ENCODE measurements at regions not wholly inside any gene's neighbourhood (a gene's known extent, or its start where the extent isn't known, plus 50 kb on each side); places are given as distances from the start of the nearest gene placed in this dataset.
"Not testable (repeated sequence)": the region's sequence is repeated elsewhere in the genome, so short reads cannot be mapped to it uniquely, and the experiment has no call there.

DNA sequence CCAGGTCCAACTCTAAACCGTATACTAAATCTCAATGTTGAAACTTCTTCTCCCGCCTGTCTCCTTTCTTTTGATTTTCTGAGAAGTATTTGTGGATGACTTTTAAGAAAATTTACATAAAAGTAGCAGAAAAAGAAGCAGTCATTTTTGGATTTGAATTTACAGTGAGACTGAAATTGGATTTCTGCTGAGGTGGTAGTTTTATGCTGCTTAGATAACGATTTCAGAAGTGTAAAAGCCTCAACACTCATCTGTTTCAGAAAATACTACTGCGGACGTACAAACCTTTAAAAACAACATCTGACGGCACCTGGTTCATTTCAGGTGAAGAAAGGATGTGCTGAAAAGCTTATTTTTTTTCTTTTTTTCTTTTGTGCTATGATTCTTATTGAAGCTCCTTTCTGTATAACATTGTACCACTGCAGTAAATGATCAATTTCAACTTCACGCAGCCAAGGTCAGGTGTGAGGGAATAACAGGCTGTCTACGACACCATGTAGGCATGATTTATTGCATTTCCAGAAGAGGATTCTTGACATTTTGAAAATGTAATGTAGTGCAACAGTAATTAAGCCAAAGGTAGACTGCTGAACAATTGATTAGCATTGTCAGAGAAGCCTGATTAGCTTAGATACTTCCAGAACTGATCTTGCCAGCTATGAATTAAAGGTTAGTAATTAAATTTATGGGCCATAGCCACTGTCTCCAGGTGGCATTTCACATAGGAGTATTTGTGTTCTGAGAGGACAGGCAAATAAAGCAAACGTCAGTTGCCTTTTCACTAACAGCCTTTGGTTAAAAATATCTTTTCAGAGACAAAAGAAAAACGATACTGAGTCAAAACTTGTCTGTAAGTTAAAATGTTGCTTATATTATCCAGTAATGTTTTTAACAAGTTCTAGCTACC is 134.6 kb upstream of the KBTBD8 start:
- no peak for DNase-seq

DNA sequence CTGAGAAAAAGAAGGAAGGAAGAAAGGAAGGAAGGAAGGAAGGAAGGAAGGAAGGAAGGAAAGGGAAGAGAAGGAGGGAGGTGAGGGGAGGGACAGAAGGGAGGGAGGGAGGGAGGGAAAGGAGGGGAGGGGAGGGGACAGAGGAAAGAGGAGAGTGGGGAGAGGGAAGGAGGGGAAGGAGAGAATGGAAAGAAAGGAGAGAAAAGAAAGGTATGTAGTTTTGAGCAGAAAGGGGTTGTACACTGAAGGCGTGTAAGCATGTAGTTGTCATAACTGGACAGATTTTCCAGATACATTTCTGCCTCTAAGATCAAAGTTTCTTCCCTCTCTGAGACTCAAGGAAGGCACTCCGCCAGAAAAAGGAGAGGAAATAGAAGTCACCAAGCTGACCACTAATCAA is 113.4 kb upstream of the KBTBD8 start:
- DNase-seq = no peak

DNA sequence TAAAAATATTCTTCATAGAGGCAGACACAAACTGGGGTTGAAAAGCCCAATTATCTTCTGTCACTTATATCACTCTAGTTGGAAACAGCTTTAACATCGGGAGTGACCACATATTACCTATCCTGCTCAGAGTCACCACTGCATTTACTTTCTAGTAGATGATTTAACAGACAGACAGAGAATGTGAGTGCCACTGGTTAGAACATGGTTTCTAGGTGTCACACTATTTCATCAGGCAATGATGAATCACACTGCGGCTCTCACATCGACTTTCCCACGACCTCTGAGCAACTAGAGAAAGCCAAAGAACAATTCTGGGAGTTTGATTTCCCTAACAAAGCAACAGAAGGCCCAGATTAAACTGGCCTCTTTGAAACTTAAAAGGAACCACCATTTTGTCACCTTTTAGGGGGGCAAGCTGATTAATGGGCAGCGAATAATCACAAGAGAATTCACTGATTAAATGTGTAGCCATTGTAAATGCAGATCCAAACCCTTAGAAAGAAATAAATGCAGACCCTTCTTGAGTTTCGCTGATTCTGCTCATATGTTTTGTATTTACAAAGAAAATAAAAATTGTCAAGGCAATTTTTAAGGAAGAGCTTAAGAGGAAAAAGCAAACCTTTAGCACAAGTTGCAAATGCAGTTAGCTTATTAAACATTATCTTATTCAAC is 112.6 kb upstream of the KBTBD8 start:
- no peak for DNase-seq

GRCh38 chr3:66889750-66890494 is 108.2 kb upstream of the KBTBD8 start:
- DNase-seq = no peak

DNA sequence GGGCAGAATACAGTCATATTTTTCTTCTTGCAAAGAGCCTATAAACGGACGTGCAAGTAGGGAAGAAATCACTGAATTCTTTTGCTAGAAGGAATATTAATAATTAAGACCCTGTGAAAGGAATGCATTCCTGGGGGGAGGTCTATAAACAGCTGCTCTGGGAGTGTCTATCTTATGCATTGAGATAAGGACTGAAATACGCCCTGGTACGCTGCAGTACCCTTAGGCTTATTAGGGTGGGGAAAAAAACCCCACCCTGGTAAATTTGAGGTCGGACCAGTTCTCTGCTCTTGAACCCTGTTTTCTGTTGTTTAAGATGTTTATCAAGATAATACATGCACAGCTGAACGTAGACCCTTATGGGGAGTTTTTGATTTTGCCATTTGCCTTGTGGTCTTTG is 100.0 kb upstream of the KBTBD8 start:
- no peak for DNase-seq

DNA sequence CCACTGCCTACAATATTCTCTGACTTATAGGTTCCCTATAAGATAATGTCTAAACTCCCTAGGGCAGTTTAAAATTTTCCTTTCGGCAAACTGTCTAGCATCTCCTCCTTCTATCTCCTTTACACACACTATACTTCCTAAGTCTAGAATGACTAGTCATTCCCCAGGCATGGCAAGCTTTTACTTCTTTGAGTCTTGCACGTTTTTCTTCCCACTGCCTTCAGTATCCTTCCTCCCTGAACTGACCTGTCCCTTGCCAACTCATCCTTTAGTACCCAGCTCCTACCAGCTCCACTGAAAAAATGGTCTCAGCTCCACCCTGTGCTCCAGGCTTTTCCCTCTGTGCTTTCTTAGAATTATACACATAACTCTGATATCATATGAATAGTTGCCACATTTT is 93.8 kb upstream of the KBTBD8 start:
- DNase-seq = no peak

DNA sequence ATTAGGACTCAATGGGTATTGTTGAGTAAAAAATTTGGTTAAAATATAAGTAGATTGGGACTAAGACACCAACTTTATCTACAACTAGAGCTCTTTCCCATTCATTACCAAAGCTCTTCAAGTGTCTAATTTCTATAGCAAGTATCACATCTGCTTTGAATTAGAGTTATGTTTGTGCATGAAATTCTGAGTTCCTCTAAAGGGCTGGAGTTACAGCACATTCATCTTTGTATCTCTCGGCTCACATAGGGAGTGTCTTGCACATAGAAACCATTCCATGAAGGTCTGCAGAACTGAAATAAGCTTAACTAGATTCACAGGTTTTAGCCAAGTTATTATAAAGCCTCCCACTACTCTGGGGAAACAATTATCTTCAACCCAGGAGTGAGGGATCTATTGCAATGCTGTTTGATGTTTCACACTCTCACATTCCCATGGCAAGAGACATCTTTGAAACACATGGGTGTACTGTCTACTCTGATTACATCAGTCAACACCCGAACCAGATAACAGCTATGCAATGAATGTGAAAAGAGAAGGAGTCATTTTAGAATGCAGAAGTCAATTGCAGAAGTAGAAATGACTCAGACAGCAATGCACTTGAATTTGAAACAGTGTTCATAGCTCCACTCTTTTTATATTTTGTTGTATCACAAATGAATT is 93.1 kb upstream of the KBTBD8 start:
- no peak for DNase-seq

DNA sequence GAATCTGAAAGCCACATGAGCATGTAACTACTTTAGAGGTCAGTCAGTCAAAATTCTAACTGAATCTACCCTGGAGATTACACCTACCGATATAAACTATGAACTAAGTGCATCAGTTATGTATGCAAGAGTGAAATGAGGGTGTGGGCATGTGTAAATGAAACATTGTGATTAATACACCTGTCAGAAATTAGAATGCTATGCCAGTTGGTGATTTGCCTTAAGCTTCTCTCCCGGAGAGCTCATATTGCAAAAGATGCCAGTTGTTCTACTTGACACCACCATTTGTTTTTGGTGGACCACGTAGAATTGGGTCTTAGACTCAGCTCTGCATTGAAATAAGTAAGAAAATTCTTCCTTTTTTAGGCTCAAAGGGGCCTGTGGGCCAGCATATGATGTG is 91.0 kb upstream of the KBTBD8 start:
- DNase-seq = no peak

DNA sequence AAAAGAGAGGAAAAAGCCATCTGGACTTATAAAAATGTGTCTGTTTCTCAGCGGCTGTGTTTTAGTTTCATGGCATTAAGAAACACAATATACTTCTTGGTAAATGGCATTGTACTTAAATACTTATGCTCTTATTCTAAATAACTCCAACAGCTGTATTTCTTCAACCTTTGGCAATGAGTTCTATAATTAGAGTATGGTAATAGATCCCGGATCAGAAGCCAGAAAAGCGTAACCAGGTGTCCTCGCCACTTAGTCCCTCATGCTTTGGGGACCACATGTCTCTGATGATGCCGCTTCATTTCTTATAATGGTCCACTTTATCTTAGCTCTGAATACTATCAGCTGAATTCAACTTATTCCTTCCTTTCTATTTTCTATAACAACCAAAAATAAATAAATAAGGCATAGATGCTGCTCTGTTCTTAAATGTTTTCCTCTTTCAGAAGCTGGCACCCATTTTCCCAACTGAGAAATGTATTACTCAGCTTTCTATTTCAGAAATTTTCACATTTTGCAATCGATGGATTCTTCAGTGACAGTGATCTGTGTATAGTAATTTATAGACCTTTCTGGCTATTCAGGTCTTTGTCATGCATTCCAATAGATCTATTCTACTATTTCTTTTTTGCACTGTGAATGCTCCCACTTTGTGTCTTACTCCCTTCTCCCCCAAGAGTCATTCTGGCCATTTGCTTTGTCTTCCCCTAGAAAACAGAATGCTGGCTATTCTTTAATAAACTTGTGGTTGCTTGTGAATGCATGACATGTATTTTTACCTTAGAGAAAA is 87.6 kb upstream of the KBTBD8 start:
- DNase-seq = no peak

DNA sequence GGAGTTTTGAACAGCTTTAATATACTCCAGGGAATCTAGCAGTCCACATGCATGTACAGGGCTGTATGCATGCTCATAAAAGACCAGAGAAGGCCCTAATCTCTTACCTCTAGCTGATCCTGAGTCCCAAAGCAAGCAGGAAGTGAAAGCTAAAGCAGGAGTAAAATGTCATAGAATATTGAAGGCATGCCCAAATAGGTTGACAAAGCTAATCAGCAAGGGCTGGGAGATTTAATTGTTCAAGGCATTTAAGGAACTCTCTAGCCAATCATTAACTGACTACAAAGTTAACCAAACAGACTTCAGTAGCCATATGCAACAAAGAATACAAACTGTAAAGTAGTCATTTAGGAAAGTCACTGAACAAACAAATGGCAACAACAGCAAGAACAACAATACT is 85.8 kb upstream of the KBTBD8 start:
- DNase-seq = no peak

GRCh38 chr3:66922058-66922457 is 76.0 kb upstream of the KBTBD8 start:
- DNase-seq = no peak

DNA sequence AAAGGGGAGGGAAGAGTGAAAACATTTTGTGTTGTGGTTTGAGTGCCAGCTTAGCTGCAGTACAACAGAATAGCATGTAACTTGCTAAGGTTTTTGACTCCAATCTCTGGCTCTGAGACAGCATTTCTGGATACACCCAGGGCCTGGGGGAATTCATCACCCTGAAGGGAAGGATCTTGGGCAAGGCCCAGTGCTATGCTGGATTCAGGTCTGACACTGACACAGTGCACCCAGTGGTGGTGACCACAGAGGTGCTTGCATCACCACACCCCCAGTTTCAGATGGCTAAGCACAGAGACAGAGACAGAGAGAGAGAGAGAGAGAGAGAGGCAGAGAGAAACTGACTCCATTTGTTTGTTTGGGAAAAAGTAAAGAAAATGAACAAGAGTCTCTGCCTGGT is 74.1 kb upstream of the KBTBD8 start:
- no peak for DNase-seq

DNA sequence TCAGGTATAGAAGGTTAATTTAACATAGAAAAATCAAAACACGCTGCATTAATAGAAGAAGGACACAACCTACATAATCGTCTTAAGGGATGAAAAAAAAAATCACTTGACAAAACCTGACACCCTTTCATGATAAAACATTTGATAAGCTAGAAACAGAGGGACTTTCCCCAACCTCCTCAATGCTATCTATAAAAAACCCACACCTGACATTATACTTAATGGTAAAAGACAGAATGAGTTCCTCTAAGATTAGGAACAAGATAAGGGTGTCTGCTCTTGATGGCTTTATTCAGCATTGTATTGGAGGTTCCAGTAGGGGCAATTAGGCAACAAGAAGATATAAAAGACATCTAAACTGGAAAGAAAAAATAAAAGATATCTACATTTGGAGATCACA is 69.9 kb upstream of the KBTBD8 start:
- no peak for DNase-seq

DNA sequence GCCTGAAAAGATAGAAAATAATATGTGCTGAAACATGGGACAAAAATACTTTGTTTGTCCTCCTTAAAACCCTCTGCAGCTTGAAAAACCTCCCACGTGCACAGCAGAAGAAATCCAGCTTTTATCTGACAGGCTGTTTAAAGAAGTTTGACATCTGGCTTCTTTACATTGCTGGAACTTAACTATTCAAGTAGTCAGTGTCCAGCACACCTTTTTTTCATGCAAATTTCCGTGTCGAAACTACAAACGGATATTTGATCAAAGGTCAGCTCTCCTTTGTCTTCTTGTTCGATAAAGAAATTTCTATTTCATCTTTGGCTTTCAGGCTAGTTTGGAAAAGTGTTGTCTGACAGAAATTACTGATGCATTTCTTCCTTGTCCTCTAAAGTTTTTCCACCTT is 66.8 kb upstream of the KBTBD8 start:
- no peak for DNase-seq

DNA sequence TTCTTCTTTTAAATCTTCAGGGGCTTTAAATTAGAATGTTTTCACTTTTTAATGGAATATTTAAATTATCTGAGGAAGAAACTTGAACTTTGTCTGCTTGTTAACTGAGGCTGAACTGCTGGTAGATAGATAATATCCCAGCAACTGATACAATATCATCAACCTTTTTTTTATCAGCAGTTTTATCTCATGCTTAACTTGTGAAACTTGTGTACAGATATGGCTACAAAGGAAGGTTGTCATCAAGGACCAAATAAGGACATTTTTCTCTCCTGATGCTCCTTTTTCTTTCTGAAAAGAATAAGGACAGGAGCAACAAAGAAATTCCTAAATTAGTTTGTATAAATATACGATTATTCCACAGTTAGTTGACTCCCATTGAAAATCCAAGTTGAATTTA is 66.4 kb upstream of the KBTBD8 start:
- DNase-seq = no peak

DNA sequence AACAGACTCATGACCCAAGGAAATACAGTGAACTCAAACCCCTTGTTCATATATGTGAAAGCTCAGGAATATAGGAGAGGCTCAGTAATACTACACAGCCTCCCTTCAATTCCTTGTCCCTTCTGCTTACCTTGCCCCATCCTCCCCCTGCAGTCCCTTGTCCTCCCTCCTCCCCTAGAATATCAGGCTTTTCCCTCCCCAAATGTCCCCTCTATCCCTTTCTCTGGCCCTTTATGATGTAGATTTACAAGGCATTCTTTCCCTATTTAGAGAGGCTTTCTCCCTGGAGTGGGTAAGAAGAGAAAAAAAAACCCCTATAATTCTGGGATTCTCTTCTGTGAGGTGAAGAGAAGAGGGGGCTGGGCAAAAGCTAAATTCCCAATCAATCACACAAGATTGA is 64.9 kb upstream of the KBTBD8 start:
- no peak for DNase-seq

GRCh38 chr3:66934041-66934440 is 64.1 kb upstream of the KBTBD8 start:
- DNase-seq = no peak

DNA sequence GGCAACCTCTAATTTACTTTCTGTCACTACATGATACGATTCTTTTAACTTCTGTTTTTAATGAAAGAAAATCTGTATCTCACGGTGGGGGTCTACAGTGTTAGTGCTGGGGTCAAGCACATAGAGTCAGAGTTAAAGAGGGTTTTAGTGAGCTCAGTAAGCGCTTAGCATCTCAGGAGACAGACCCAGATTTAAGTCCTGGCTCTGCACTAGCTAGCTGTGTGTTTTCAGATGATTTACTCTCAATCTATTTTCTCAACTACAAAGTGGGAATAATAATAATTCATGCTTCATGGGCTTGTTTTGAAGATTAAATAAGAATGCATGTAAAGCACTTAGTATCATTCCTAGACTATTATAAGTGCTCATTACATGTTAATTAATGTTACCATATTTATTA is 63.4 kb upstream of the KBTBD8 start:
- no peak for DNase-seq

GRCh38 chr3:66937041-66937440 is 61.1 kb upstream of the KBTBD8 start:
- not testable (repeated sequence) for DNase-seq

- peak; percentile 0 to 24 for DNase-seq
Observed at GRCh38 chr3:66938338-66938963, 59.7 kb upstream of the KBTBD8 start.

- no peak for DNase-seq
Observed at GRCh38 chr3:66948041-66948440, 50.1 kb upstream of the KBTBD8 start.
